Nucleus accumbens (tissue), 56 donors: ENCODE measurements at regions not wholly inside any gene's neighbourhood (a gene's known extent, or its start where the extent isn't known, plus 50 kb on each side); places are given as distances from the start of the nearest gene placed in this dataset.

ENCODE experiments used
- DNase-seq, 56 donors: peaks; one replicate each; lab custom pipeline; 2025; lab: John Stamatoyannopoulos, UW

DNA sequence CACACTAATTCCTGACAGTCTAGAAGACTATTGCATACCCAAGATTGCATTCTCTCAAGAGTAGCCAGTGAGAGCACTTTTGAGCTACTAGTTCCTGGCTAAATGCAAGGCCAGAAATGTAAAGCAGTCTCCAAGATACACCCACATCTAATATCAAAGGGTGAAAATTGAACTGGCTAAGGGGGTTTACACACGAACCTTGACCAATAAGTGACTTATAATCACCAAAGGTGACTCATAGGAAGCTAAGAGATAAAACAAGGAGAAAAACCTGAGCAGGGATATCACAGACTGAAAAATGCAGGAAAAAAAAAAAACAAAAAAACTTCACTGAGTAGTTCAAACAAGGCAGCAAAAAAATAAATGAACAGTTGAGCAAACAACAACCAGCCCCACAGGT, 172.2 kb upstream of the RRP15 start:
- DNase-seq: no peak

- DNase-seq: no peak
Measured at GRCh38 chr1:218123968-218124367, 161.1 kb upstream of the RRP15 start.

DNA sequence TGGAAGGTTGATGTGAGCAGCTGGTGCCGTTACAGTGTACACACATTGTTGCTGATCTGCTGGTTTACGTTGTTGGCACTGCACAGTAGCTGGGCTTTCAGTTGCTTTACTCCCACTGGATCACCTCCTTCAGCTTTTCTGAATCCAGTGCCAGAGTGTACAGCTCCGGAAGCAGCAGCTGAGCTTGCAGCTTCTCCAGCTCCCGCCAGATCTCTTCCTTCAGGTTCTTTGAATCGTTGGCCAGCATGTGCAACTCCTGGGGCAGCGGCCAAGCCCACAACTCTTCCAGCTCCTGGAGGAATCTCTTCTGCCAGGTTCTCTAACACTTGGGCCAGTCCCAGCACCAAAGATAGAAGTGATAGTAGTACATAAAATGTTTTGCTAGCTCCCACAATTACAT, 149.7 kb upstream of the RRP15 start:
- no peak for DNase-seq

DNA sequence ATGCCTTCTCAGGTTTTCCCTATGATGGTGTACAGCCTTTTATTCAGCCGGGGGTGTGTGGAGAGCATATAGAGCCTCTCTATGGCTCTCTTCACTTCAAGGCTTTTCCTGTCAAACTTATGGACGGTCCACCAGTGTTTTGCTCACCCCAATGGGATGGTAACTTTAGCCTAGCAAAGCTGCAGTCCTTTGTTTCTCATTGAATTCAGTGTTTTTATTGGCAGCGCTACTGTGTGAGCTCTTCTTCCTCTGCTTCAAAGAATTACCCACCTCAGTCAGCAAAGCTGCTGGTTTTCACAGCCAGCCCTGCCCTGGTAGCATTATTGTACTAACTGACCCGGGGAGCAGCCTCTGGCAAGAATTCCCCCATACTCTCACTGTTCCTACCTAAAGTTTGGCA, 145.3 kb upstream of the RRP15 start:
- no peak for DNase-seq

- no peak for DNase-seq
Measured at GRCh38 chr1:218156595-218156994, 128.5 kb upstream of the RRP15 start.

GRCh38 chr1:218163371-218163770, 121.7 kb upstream of the RRP15 start:
- DNase-seq: no peak

- peak in 1 of 56 donors; percentile 21 for DNase-seq
Measured at GRCh38 chr1:218164111-218164929, 120.8 kb upstream of the RRP15 start.

DNA sequence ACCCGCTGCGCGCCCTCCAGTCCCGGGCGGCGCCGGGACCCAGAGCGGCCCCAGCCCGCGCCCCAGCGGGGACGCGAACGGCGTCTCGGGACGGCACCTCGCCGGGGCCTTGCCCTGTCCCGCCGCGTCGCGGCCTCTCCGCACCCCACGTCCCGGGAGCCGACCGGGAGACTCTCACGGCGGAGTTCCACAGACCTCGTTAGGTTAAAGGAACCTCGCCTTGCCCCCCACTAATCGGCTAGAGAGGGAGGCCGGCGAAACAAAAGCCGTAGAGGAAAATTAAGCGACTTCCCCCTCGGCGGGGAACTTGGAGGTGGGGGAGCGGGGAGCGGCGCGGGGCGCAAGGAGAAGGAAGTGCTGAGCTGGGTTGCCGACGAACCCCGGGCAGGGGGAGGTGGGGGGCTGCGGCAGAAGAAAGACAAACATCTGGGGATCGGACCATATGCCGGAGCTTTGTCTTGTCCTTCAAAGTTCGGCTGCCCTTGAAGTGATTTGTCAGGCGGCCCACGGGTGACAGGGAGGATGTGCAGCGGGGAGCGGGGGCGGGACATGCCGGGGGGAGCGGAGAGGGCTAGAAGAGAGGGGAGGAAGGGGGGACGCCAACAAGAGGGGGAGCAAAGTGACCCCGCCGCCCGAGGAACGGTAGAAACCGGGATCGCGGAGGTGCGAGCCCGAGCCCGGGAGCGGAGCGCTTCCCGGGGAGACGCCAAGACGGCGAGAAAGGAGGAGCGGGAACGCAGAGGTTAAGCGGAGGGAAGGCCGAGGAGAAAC, 120.0 kb upstream of the RRP15 start:
- DNase-seq: peak in 1 of 56 donors; percentile 14

- no peak for DNase-seq
Measured at GRCh38 chr1:218165701-218166114, 119.4 kb upstream of the RRP15 start.

DNA sequence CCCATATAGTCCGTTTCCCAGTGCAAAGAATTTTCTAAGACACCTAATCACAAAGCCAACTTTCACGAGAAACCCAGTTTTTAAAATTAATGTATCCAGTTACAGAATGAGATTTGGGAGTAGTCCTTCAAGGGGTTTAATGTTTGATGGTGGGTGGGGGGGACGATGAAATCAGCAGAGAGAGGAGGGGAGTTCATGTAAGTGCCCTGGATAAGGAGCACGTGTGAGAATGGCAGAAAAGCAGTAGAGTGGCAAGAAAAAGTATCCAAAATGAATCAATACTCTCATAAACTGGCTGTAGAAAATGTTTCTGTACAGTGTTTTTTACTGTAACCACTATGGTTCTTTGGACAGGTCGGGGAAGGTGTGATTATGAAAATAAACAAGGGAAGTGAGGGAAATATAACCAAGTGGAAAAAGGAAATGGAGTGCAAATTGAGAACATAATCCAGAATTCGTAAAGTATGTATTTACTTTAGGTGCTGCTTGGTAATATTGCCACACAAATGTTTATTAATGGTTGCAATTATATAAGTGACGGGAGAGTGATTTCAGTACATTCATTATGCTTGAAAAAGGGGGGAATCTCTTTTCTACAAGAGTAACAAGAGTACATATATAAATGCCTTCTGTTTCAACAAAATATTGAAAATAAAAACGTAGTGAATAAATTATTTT, 118.7 kb upstream of the RRP15 start:
- no peak for DNase-seq

DNA sequence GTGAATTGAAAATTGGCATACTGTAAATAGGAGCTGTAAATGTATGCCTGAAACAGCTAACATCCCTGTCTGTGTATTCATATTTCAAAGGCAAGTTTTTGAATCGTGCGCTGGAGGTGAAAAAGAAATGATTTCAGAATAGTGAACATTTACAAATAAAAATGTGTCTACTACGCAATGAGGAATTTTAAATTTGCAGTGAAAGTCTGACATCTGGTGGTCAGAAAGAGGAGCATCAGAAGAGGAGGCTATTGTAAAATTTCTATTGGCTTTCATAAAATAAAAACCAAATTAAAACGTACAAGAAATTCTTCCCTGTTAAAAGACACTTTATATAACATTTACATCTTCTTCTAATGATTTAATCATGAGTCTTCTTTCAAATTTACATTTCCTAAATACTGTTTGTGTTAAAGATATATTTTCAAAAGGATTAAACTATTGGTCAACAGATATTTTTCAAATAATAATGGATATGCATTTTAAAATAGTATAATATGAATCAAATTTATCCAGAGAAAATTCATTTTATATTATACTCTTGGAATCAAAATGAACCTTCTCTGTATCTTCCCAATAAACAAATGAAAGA, 113.7 kb upstream of the RRP15 start:
- DNase-seq: no peak

DNA sequence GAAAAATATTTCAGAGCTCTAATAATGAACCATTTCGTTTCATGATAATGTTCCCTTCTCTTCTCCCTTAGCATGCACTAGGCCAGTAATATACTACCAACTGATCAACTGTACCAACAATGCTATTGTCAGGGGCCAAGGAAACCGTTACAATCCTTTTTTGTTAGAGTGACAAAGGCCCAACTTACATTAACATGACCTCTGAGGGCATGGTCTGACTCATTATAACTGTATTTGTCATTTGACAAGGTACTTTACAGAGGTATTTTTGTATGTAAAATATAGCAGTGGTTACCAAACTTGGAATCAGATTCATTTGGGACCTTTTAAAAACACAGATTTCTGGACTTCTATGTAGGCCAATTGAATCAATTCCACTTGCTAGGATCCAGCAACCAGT, 102.6 kb upstream of the RRP15 start:
- no peak for DNase-seq

GRCh38 chr1:218200979-218201378, 84.1 kb upstream of the RRP15 start:
- DNase-seq: no peak

DNA sequence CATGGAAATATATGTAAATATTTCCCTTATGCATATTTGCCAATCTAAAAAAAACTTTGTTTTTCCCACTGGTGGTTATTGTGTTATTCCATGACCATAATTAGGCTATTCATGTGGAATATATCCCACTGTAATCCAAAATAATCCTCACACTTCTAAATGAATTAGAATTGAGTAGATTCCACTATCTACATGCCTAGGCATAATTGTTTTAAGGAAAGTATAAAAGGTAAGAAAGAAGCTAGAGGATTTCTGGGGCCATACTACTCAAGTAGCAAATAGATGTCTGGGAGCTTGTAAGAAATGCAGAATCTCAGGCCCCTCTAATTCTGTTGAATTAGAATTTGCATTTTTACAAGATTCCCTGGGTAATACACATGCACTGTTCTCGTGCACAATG, 83.5 kb upstream of the RRP15 start:
- DNase-seq: no peak

DNA sequence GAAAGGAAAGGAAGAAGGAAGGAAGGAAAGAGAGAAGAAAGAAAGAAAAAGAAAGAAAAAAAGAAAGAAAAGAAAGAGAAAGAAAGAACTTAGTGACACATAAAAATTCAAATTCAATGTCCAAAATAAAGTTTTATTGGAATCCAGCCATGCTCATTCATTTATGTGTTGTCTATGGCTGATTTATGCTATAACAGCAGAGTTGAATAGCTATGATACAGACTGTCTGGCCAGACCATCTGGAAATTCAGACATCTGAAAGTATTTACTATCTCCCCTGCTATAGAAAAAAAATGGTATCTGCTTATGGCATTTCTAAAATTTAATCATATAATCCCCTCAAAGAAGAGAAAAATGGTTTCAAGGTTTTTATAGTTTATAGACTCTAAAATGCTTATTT, 79.4 kb upstream of the RRP15 start:
- DNase-seq: no peak

DNA sequence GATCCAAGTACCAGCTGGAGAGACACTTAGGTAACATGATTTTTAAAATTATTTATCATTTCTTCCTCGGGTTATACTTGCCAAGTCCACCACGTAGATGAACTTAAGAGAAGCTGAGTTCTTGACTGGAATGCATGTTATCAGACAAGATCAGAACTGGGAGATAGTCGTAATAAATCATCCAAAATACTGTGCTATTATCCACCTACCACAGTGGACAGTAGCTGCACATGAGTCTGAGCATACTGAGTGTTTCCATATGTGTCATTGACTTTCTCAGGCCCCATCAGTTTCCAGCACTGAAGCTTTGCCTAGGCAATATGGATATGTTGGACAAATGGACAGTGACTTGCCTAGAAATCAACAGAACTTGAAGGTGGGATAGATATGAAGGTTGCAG, 77.9 kb upstream of the RRP15 start:
- DNase-seq: no peak

- no peak for DNase-seq
Measured at GRCh38 chr1:218209351-218209861, 75.7 kb upstream of the RRP15 start.

DNA sequence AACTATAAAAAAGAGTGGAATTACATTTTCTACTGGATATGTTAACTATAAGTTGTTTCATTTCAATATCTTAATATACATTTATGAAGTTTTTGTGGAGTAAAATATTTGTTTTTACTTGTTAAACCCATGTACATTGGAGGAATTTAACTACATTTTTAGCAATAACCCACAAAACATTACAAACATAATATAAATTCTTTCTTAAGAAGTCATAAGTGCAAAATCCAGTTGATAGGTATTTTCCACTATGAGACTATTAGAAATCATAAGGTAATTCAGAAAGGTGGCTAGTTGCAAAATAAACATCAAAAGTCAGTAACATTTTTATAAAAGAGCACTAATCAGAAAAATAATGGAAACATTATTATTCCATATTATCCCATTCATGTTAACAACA, 73.9 kb upstream of the RRP15 start:
- no peak for DNase-seq

GRCh38 chr1:218217040-218217439, 68.1 kb upstream of the RRP15 start:
- no peak for DNase-seq

DNA sequence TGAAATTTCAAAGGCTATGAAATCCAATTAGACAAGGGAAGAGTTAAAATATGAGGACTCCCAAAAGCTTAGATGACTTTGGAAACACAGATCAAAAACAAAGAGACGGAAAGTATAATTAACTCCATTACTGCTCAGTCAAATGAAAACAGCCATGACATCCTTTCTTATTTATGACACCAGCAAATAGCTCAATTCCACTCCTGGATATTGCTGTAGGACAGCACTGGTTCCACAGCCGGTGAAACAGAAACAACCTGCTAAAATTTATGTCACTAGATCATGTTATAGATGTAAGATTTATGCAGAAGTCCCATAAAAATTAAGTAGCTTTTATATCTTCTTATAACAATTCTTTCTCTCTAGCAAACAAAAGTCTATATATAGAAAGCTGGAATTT, 65.6 kb upstream of the RRP15 start:
- DNase-seq: no peak

- no peak for DNase-seq
Measured at GRCh38 chr1:218224101-218224500, 61.0 kb upstream of the RRP15 start.
